ENCODE measurements at regions not wholly inside any gene's neighbourhood (a gene's known extent, or its start where the extent isn't known, plus 50 kb on each side); places are given as distances from the start of the nearest gene placed in this dataset.

DNA sequence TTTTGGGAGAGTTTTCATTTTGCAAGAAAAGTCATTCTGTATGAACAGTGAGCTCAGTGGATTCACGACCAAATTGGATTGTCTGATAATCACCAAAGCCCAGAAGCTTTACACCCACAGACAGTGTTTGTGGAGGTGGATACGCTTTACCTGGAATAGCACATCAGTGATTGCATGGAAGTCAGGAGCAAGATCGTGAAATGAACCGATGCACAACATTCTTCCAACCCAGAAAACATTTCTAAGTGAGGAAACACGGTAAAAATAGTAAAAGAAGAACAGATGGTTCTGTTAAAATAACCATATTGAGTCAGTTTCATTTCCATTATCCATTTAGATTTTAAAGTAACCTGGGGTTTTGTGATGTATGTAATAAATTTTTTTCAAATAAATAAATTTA lies 478.2 kb upstream of the PFKP start:
- no peak overlapping the region for H3K4ac ChIP-seq (ENCODE audit: low read depth, low read length)
- H3K27me3 ChIP-seq (ENCODE audit: control insufficient read depth, insufficient read depth, low read length): no peaks in the 10 kb centered on the region
- H2BK20ac ChIP-seq (ENCODE audit: low read depth, low read length): no peak overlapping the region
- no peak overlapping the region for H3K4me3 ChIP-seq (ENCODE audit: insufficient read depth, low read depth, low read length)
- dilution Hi-C loops (cut with HindIII; ENCODE audit: low sequenced_read_pairs, unreplicated experiment) (no loop called here), intact Hi-C loops (cut with micrococcal nuclease) (no loop called here), in situ Hi-C loops (cut with MboI; ENCODE audit: low sequenced_read_pairs) (no loop called here)
- no peaks in the 10 kb centered on the region for H4K20me1 ChIP-seq (ENCODE audit: insufficient read depth, low read length)
- H3K9ac ChIP-seq (ENCODE audit: low read depth, low read length): no peak overlapping the region
- ATAC-seq (ENCODE audit: low read depth) (no peak), DNase-seq (no peak)
- H3K36me3 ChIP-seq (ENCODE audit: control insufficient read depth, insufficient read depth, low read length): no peaks in the 10 kb centered on the region
- peaks cover 15% of the 10 kb centered on the region for H3K9me3 ChIP-seq (ENCODE audit: control insufficient read depth, insufficient read depth, low read length)
- no peak overlapping the region for H2BK15ac ChIP-seq (ENCODE audit: low read depth, low read length)
- no peak overlapping the region for H2AK9ac ChIP-seq (replicated peaks; ENCODE audit: low read depth, low read length, poor library complexity)
- no peak overlapping the region for H4K5ac ChIP-seq (ENCODE audit: low read depth, low read length)
- no peak overlapping the region for H4K91ac ChIP-seq (ENCODE audit: insufficient read depth, low read depth, low read length)
- no peak overlapping the region for H3K27ac ChIP-seq (ENCODE audit: insufficient read depth, low read length)
- H3K14ac ChIP-seq (replicated peaks; ENCODE audit: low read depth, low read length): no peak overlapping the region
- H3K56ac ChIP-seq (ENCODE audit: extremely low read depth, insufficient read depth, low read length): no peak overlapping the region
- TF ChIP-seq RCOR1 (IDR thresholded peaks at IDR 0.05; ENCODE audit: insufficient replicate concordance, low read length): no peak
- TF ChIP-seq FOS (IDR thresholded peaks at IDR 0.05; ENCODE audit: low read depth, low read length): no peak
- TF ChIP-seq RFX5 (IDR thresholded peaks at IDR 0.05; ENCODE audit: low read depth, low read length): no peak
- no peak for TF ChIP-seq POLR2A (IDR thresholded peaks at IDR 0.05; ENCODE audit: low read depth, low read length)
- no peak for TF ChIP-seq BHLHE40 (IDR thresholded peaks at IDR 0.05; ENCODE audit: low read depth, low read length)
- TF ChIP-seq, protein P1, sequence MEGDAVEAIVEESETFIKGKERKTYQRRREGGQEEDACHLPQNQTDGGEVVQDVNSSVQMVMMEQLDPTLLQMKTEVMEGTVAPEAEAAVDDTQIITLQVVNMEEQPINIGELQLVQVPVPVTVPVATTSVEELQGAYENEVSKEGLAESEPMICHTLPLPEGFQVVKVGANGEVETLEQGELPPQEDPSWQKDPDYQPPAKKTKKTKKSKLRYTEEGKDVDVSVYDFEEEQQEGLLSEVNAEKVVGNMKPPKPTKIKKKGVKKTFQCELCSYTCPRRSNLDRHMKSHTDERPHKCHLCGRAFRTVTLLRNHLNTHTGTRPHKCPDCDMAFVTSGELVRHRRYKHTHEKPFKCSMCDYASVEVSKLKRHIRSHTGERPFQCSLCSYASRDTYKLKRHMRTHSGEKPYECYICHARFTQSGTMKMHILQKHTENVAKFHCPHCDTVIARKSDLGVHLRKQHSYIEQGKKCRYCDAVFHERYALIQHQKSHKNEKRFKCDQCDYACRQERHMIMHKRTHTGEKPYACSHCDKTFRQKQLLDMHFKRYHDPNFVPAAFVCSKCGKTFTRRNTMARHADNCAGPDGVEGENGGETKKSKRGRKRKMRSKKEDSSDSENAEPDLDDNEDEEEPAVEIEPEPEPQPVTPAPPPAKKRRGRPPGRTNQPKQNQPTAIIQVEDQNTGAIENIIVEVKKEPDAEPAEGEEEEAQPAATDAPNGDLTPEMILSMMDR (conservative IDR thresholded peaks at IDR 0.05; ENCODE audit: low read depth, low read length): no peak
- TF ChIP-seq MXI1 (IDR thresholded peaks at IDR 0.05; ENCODE audit: borderline replicate concordance, low read depth, low read length): no peak
- no peak for TF ChIP-seq RAD21 (IDR thresholded peaks at IDR 0.05; ENCODE audit: low read length)
- TF ChIP-seq CEBPB (IDR thresholded peaks at IDR 0.05; ENCODE audit: low read depth, low read length): no peak
- no peak for TF ChIP-seq MAZ (IDR thresholded peaks at IDR 0.05; ENCODE audit: borderline replicate concordance, low read depth, low read length)
- TF ChIP-seq MAFK (IDR thresholded peaks at IDR 0.05; ENCODE audit: low read depth, low read length): no peak
- TF ChIP-seq, protein P2, sequence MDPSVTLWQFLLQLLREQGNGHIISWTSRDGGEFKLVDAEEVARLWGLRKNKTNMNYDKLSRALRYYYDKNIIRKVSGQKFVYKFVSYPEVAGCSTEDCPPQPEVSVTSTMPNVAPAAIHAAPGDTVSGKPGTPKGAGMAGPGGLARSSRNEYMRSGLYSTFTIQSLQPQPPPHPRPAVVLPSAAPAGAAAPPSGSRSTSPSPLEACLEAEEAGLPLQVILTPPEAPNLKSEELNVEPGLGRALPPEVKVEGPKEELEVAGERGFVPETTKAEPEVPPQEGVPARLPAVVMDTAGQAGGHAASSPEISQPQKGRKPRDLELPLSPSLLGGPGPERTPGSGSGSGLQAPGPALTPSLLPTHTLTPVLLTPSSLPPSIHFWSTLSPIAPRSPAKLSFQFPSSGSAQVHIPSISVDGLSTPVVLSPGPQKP (IDR thresholded peaks at IDR 0.05; ENCODE audit: borderline replicate concordance, low read depth, low read length): no peak
- no peaks in the 10 kb centered on the region for H3K79me1 ChIP-seq (ENCODE audit: low read depth in 1 of 2, low read length in 2 of 2)
- no peaks in the 10 kb centered on the region for H3K9me1 ChIP-seq (ENCODE audit: insufficient read depth, low read length)
- no peak overlapping the region for H3K4me2 ChIP-seq (ENCODE audit: low read depth, low read length)
- H2BK5ac ChIP-seq (ENCODE audit: low read depth, low read length, poor library complexity, severe bottlenecking): no peak overlapping the region
- no TSS peak for BruUV-seq (replicated peaks)
- H2AFZ ChIP-seq (replicated peaks; ENCODE audit: low read length, poor library complexity): no peak overlapping the region
- no peak overlapping the region for H3K18ac ChIP-seq (ENCODE audit: low read depth, low read length)
- no peak overlapping the region for H2BK120ac ChIP-seq (ENCODE audit: low read depth, low read length)
- no peaks in the 10 kb centered on the region for H3K4me1 ChIP-seq (ENCODE audit: control insufficient read depth, insufficient read depth, low read length)
- no peak overlapping the region for H2AK5ac ChIP-seq (ENCODE audit: low read depth, low read length)
- ChIA-PET CTCF (no interaction called here), POLR2A (ENCODE audit: unreplicated experiment) (no interaction called here)
- no CpG with 5 or more reads among the region's 5 CpGs for WGBS, 2 experiments (ENCODE audit: extremely low coverage in 2 of 2, insufficient read length in 1 of 2)
- H3K23ac ChIP-seq (ENCODE audit: low read depth, low read length): no peak overlapping the region
- no peak overlapping the region for H4K8ac ChIP-seq (ENCODE audit: low read depth in 2 of 2, low read length in 2 of 2)
